ENCODE measurements at regions not wholly inside any gene's neighbourhood (a gene's known extent, or its start where the extent isn't known, plus 50 kb on each side); places are given as distances from the start of the nearest gene placed in this dataset.

GRCh38 chr21:16519644-16520043 lies 789.9 kb downstream of the USP25 start:
- TF ChIP-seq ZFX (IDR thresholded peaks at IDR 0.05): no peak
- no peak for TF ChIP-seq CTCF (conservative IDR thresholded peaks at IDR 0.05)
- H3K27ac ChIP-seq: no peak overlapping the region

- TF ChIP-seq ZFX (IDR thresholded peaks at IDR 0.05) (no peak), CTCF (conservative IDR thresholded peaks at IDR 0.05) (no peak)
- no peak overlapping the region for H3K27ac ChIP-seq
Measured at GRCh38 chr21:16522548-16522947, 792.8 kb downstream of the USP25 start.

GRCh38 chr21:16530656-16531055 lies 800.9 kb downstream of the USP25 start:
- TF ChIP-seq CTCF (conservative IDR thresholded peaks at IDR 0.05) (no peak), ZFX (IDR thresholded peaks at IDR 0.05) (no peak)
- no peak overlapping the region for H3K27ac ChIP-seq

- H3K27ac ChIP-seq: no peak overlapping the region
- TF ChIP-seq CTCF (conservative IDR thresholded peaks at IDR 0.05): no peak
- no peak for TF ChIP-seq ZFX (IDR thresholded peaks at IDR 0.05)
Measured at GRCh38 chr21:16532840-16533239, 803.1 kb downstream of the USP25 start.

- TF ChIP-seq ZFX (IDR thresholded peaks at IDR 0.05) (no peak), CTCF (conservative IDR thresholded peaks at IDR 0.05) (no peak)
- peak overlapping the region; percentile 59; the same call in 1 of the 2 replicates for H3K27ac ChIP-seq
Measured at GRCh38 chr21:16533692-16534407, 804.1 kb downstream of the USP25 start.

GRCh38 chr21:16534408-16535101 lies 804.8 kb downstream of the USP25 start:
- TF ChIP-seq CTCF (conservative IDR thresholded peaks at IDR 0.05) (no peak), ZFX (IDR thresholded peaks at IDR 0.05) (no peak)
- peak overlapping the region; percentile 59; the same call in 1 of the 2 replicates for H3K27ac ChIP-seq

- H3K27ac ChIP-seq: peak overlapping the region; percentile 36; the same call in 1 of the 2 replicates
- TF ChIP-seq ZFX (IDR thresholded peaks at IDR 0.05): no peak
- TF ChIP-seq CTCF (conservative IDR thresholded peaks at IDR 0.05): no peak
Measured at GRCh38 chr21:16535102-16535422, 805.3 kb downstream of the USP25 start.

Data from C4-2B (cell line).